ENCODE measurements at regions not wholly inside any gene's neighbourhood (a gene's known extent, or its start where the extent isn't known, plus 50 kb on each side); places are given as distances from the start of the nearest gene placed in this dataset.
"Not testable (repeated sequence)": the region's sequence is repeated elsewhere in the genome, so short reads cannot be mapped to it uniquely, and the experiment has no call there.

DNA sequence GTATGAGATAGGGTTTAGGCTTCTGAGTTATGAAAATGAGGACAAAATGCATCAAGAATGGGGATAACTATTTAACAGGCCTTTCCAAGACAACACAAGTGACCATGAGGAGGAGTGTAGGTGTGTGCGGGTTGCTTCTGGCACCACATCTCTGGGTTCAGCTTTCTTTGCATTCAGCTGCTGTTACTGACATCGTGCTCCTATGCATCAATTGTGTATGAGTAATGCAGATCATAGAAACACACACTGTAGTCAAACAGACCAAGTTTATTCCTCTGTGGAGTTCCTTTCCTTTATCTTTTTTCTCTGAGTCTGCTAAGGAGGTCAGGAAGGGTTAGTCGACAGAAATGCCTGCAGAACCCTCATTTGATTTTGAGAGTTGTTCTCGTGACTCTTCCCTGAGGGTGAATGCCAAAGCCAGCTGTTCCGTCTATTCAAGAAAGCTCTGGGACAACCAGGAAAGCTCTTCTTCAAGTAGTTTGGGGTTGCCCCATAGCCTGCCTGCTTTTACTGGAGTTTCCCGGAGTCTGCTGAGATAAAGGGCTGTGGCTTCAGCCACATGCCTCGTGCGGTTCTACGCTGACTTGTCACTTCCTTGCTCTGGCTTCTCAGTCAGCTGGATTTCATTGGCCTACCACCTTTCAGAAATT lies 136.7 kb upstream of the TLE3 start:
- H3K4me1 ChIP-seq = no peaks in the 10 kb centered on the region
- H3K27me3 ChIP-seq (ENCODE audit: low read depth) = peaks cover 5% of the 10 kb centered on the region
- H3K27ac ChIP-seq (replicated peaks) = no peak overlapping the region
- TF ChIP-seq CTCF (IDR thresholded peaks at IDR 0.05; ENCODE audit: borderline replicate concordance) = no peak
- H3K9me3 ChIP-seq (replicated peaks) = peaks cover 31% of the 10 kb centered on the region
- H3K36me3 ChIP-seq = peaks cover 7% of the 10 kb centered on the region
- DNase-seq = no peak
- no peak overlapping the region for H3K4me3 ChIP-seq
- intact Hi-C loops (cut with micrococcal nuclease) = no loop called here

DNA sequence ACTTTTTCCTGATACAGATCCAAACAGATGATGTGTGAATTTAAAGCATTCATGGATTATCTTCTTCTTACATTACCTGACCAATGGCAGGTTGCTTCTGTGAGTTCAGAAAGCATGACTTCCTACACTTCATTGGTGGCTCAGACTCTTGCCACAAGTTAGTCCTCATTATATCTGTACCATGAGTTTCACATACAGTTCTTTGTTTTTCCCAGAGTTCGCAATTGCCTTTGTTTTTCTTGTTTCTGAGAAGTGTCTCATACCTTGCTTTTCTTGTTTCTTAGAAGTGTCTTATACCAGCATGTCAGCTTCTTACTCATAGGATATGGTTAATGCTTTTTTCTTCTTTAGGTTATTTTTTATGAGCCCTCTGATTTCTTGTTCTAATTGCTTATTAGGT lies 133.8 kb upstream of the TLE3 start:
- Histone ChIP-seq H3K9me3 (replicated peaks) (peaks cover 34% of the 10 kb centered on the region), H3K27me3 (ENCODE audit: low read depth) (no peaks in the 10 kb centered on the region), H3K36me3 (peaks cover 7% of the 10 kb centered on the region), H3K27ac (replicated peaks) (no peak overlapping the region), H3K4me3 (no peak overlapping the region), H3K4me1 (no peaks in the 10 kb centered on the region)
- DNase-seq = no peak
- intact Hi-C loops (cut with micrococcal nuclease) = no loop called here
- no peak for TF ChIP-seq CTCF (IDR thresholded peaks at IDR 0.05; ENCODE audit: borderline replicate concordance)

- H3K27me3 ChIP-seq (ENCODE audit: low read depth); H3K27ac ChIP-seq (replicated peaks); H3K4me3 ChIP-seq; H3K36me3 ChIP-seq; H3K4me1 ChIP-seq; DNase-seq; intact Hi-C loops (cut with micrococcal nuclease): not testable (repeated sequence)
- H3K9me3 ChIP-seq (replicated peaks) = peaks cover 31% of the 10 kb centered on the region
These were observed 130.2 kb upstream of the TLE3 start for GRCh38 chr15:70227918-70228317.

- peaks cover 23% of the 10 kb centered on the region for H3K9me3 ChIP-seq (replicated peaks)
These were observed 129.4 kb upstream of the TLE3 start for GRCh38 chr15:70227147-70227546.

DNA sequence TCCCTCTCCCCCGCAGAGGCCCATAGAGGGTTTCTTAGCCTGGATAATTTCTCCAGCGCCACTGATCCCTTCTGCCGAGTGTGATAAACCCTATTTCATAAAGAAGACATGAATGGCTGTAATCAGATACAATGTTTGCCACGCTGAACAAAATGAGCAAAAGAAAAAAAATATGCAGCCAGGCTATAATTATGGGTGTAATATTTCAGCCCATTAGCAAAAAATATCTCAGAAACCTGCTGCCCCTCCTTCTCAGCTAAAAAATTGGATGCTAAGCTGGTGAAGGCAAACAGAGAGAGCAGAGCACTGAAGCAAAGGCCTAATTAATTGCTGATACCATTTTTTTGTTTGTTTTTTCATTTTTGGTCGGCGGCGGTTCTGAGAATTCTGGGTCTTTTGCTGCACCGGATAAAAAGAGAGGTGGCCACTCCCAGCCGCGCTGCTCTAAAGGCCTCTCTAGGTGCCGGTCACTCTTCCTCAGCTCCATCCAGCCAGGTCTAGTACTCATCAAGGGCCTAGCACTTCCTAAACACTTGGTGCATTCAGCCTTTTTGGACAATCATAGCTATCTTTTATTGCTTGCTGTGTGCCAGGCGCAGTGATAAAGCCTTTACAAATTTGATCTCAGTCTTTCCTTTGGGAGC lies 128.7 kb upstream of the TLE3 start:
- no peak overlapping the region for H3K4me3 ChIP-seq
- no peaks in the 10 kb centered on the region for H3K36me3 ChIP-seq
- no peak overlapping the region for H3K27ac ChIP-seq (replicated peaks)
- H3K4me1 ChIP-seq = no peaks in the 10 kb centered on the region
- intact Hi-C loops (cut with micrococcal nuclease) = no loop called here
- no peak for TF ChIP-seq CTCF (IDR thresholded peaks at IDR 0.05; ENCODE audit: borderline replicate concordance)
- no peaks in the 10 kb centered on the region for H3K27me3 ChIP-seq (ENCODE audit: low read depth)
- DNase-seq = no peak
- H3K9me3 ChIP-seq (replicated peaks) = peaks cover 16% of the 10 kb centered on the region

More at GRCh38 chr15:70227147-70227546, 129.4 kb upstream of the TLE3 start:
- DNase-seq = no peak
- intact Hi-C loops (cut with micrococcal nuclease) = no loop called here
- Histone ChIP-seq H3K27ac (replicated peaks) (no peak overlapping the region), H3K27me3 (ENCODE audit: low read depth) (no peaks in the 10 kb centered on the region), H3K4me1 (no peaks in the 10 kb centered on the region), H3K36me3 (peaks cover 6% of the 10 kb centered on the region), H3K4me3 (no peak overlapping the region)
- no peak for TF ChIP-seq CTCF (IDR thresholded peaks at IDR 0.05; ENCODE audit: borderline replicate concordance)

DNA sequence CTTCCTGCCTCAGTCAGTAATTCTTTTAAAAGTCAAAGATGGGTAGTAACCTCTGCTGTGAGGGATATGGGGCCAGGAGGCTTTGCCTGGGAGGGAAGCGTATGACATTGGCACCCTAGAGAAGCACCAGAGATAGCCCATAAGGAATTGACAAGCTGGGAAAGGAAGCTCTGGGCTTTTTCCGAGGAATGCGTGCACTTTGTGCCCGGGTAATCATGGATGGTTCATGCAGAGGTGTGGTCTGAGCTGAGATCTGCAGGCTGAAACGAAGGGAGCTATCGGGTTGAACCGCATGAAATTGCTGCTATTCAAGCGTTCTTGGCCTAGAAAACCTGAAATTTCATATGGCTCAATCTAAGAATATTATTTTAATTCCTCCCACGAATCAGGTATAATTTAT lies 127.7 kb upstream of the TLE3 start:
- Histone ChIP-seq H3K9me3 (replicated peaks) (peaks cover 8% of the 10 kb centered on the region), H3K4me3 (no peak overlapping the region), H3K27ac (replicated peaks) (no peak overlapping the region), H3K4me1 (no peaks in the 10 kb centered on the region), H3K27me3 (ENCODE audit: low read depth) (no peaks in the 10 kb centered on the region), H3K36me3 (no peaks in the 10 kb centered on the region)
- DNase-seq = no peak
- intact Hi-C loops (cut with micrococcal nuclease) = no loop called here
- no peak for TF ChIP-seq CTCF (IDR thresholded peaks at IDR 0.05; ENCODE audit: borderline replicate concordance)

Data from left ventricle myocardium inferior (tissue), 1 donor.